Adrenal gland (tissue), 5 donors: ENCODE measurements at regions not wholly inside any gene's neighbourhood (a gene's known extent, or its start where the extent isn't known, plus 50 kb on each side); places are given as distances from the start of the nearest gene placed in this dataset.

Experiments
- CTCF ChIP-seq, 6 experiments: fragments of 450-650 bp in 4 of 6; fragments of 200-600 bp in 2 of 6; sonication (generic) in 1 of 6; IDR thresholded peaks; 1 replicate in 5 of 6; 2 replicates in 1 of 6; pipeline versions ENCODE4 v1.5.1 to v1.8.0; 2016 to 2021; ENCODE audit warnings: antibody characterized with exemption in 6 of 6, mild to moderate bottlenecking in 2 of 6, moderate library complexity in 1 of 6
- POLR2A ChIP-seq, 2 donors: fragments of 450-650 bp; IDR thresholded peaks; one replicate each; pipeline ENCODE4 v1.6.1; 2017; ENCODE audit warnings: antibody characterized with exemption in 2 of 2, mild to moderate bottlenecking in 2 of 2, moderate library complexity in 1 of 2
- donor health status: DM: no; HTN: no; CAD: no.

DNA sequence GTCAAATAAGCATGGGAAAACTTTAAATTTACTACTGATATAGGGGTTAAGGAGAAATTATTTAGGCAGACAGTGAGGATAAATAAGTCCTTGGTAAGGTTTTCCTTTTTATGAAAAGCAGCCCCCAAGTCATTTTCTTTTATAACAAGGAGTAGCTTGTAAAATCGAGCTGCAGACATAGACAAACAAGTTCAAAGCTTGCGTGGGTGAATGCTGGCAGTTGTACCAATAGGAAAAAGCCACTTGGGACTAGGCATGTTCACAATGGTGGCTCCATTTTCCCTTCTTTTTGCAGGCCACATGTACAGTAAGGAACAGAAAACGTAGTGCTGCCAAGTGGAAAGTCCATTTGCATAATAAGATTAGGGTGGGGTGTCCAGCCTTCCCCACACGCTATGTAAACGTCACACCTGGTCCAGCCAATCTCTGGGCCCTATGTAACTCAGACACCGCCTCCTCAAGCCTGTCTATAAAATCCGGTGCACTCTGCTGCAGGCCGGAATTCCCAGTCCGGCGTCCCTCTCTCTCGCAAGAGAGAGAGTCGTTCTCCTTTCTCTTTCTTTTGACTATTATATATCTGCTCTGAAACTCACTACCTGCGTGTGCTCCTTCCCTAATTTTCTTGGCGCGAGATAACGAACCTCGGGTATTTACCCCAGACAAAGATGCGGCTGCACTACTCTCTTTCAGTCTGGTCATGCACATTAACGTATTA, 217.1 kb upstream of the MAN1A1 start:
- no peak for TF ChIP-seq CTCF (IDR thresholded peaks at IDR 0.05)
- no peak for TF ChIP-seq POLR2A (IDR thresholded peaks at IDR 0.05)
